ENCODE measurements at regions not wholly inside any gene's neighbourhood (a gene's known extent, or its start where the extent isn't known, plus 50 kb on each side); places are given as distances from the start of the nearest gene placed in this dataset.
"Not testable (repeated sequence)": the region's sequence is repeated elsewhere in the genome, so short reads cannot be mapped to it uniquely, and the experiment has no call there.

GRCh38 chr7:113622796-113623195, 296.0 kb downstream of the PPP1R3A start:
- H3K9me3 Mint-ChIP-seq (ENCODE audit: low read depth): peaks cover 52% of the 10 kb centered on the region
- H3K36me3 Mint-ChIP-seq (ENCODE audit: insufficient read depth): peaks cover 3% of the 10 kb centered on the region
- no peak overlapping the region for H3K27ac Mint-ChIP-seq
- TF ChIP-seq CTCF (IDR thresholded peaks at IDR 0.05; ENCODE audit: unreplicated experiment): no peak
- H3K4me1 Mint-ChIP-seq (ENCODE audit: low read depth): no peaks in the 10 kb centered on the region
- H3K27me3 Mint-ChIP-seq: no peaks in the 10 kb centered on the region
- DNase-seq (ENCODE audit: low spot score, unreplicated experiment): no peak
- H3K4me3 Mint-ChIP-seq (ENCODE audit: low read depth): no peak overlapping the region

GRCh38 chr7:113610572-113610971, 308.2 kb downstream of the PPP1R3A start:
- peaks cover 44% of the 10 kb centered on the region for H3K9me3 Mint-ChIP-seq (ENCODE audit: low read depth)
- DNase-seq (ENCODE audit: low spot score, unreplicated experiment): no peak
- H3K27me3 Mint-ChIP-seq: no peaks in the 10 kb centered on the region
- no peak overlapping the region for H3K27ac Mint-ChIP-seq
- H3K4me1 Mint-ChIP-seq (ENCODE audit: low read depth): no peaks in the 10 kb centered on the region
- H3K4me3 Mint-ChIP-seq (ENCODE audit: low read depth): no peak overlapping the region
- TF ChIP-seq CTCF (IDR thresholded peaks at IDR 0.05; ENCODE audit: unreplicated experiment): no peak
- H3K36me3 Mint-ChIP-seq (ENCODE audit: insufficient read depth): no peaks in the 10 kb centered on the region

DNA sequence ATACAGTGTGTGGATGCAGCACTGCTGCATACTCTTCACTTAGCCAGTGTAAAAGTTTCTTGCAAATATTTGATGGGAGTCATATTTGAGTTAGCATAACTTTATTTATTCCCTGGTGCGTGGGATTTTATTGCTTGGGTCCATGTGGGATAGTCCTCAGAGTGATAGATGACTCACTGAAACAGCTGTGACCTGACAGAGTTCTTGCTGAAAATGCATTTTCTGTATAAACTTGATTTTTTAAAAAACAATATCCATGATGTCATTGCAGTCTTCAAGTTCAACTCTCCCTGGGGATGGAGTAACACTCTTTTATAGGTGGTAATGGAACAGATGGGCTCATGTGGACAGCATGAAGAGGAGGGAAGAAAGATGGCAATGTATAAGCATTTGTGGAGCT, 310.0 kb downstream of the PPP1R3A start:
- no peak for DNase-seq (ENCODE audit: low spot score, unreplicated experiment)
- H3K36me3 Mint-ChIP-seq (ENCODE audit: insufficient read depth): no peaks in the 10 kb centered on the region
- no peaks in the 10 kb centered on the region for H3K4me1 Mint-ChIP-seq (ENCODE audit: low read depth)
- H3K4me3 Mint-ChIP-seq (ENCODE audit: low read depth): no peak overlapping the region
- no peak overlapping the region for H3K27ac Mint-ChIP-seq
- peaks cover 49% of the 10 kb centered on the region for H3K9me3 Mint-ChIP-seq (ENCODE audit: low read depth)
- no peak for TF ChIP-seq CTCF (IDR thresholded peaks at IDR 0.05; ENCODE audit: unreplicated experiment)
- H3K27me3 Mint-ChIP-seq: no peaks in the 10 kb centered on the region

- TF ChIP-seq CTCF (IDR thresholded peaks at IDR 0.05; ENCODE audit: unreplicated experiment): no peak
- H3K27me3 Mint-ChIP-seq: no peaks in the 10 kb centered on the region
- no peak overlapping the region for H3K4me3 Mint-ChIP-seq (ENCODE audit: low read depth)
- no peaks in the 10 kb centered on the region for H3K36me3 Mint-ChIP-seq (ENCODE audit: insufficient read depth)
- H3K9me3 Mint-ChIP-seq (ENCODE audit: low read depth): peaks cover 56% of the 10 kb centered on the region
- H3K27ac Mint-ChIP-seq: no peak overlapping the region
- no peak for DNase-seq (ENCODE audit: low spot score, unreplicated experiment)
- H3K4me1 Mint-ChIP-seq (ENCODE audit: low read depth): no peaks in the 10 kb centered on the region
Observed at GRCh38 chr7:113606325-113606724, 312.5 kb downstream of the PPP1R3A start.

- peaks cover 66% of the 10 kb centered on the region for H3K9me3 Mint-ChIP-seq (ENCODE audit: low read depth)
- DNase-seq (ENCODE audit: low spot score, unreplicated experiment); H3K27me3 Mint-ChIP-seq; H3K4me3 Mint-ChIP-seq (ENCODE audit: low read depth); H3K4me1 Mint-ChIP-seq (ENCODE audit: low read depth); H3K27ac Mint-ChIP-seq; H3K36me3 Mint-ChIP-seq (ENCODE audit: insufficient read depth): not testable (repeated sequence)
Observed at GRCh38 chr7:113600428-113600827, 318.4 kb downstream of the PPP1R3A start.

GRCh38 chr7:113593455-113593854, 325.4 kb downstream of the PPP1R3A start:
- H3K4me1 Mint-ChIP-seq (ENCODE audit: low read depth); H3K27me3 Mint-ChIP-seq; H3K36me3 Mint-ChIP-seq (ENCODE audit: insufficient read depth); H3K4me3 Mint-ChIP-seq (ENCODE audit: low read depth); DNase-seq (ENCODE audit: low spot score, unreplicated experiment); H3K27ac Mint-ChIP-seq: not testable (repeated sequence)
- peaks cover 48% of the 10 kb centered on the region for H3K9me3 Mint-ChIP-seq (ENCODE audit: low read depth)

GRCh38 chr7:113592924-113593323, 325.9 kb downstream of the PPP1R3A start:
- H3K27me3 Mint-ChIP-seq; H3K4me3 Mint-ChIP-seq (ENCODE audit: low read depth); H3K27ac Mint-ChIP-seq; H3K4me1 Mint-ChIP-seq (ENCODE audit: low read depth); DNase-seq (ENCODE audit: low spot score, unreplicated experiment); H3K36me3 Mint-ChIP-seq (ENCODE audit: insufficient read depth): not testable (repeated sequence)
- H3K9me3 Mint-ChIP-seq (ENCODE audit: low read depth): peaks cover 48% of the 10 kb centered on the region
